Peyer's patch (tissue), 4 donors: ENCODE measurements at regions not wholly inside any gene's neighbourhood (a gene's known extent, or its start where the extent isn't known, plus 50 kb on each side); places are given as distances from the start of the nearest gene placed in this dataset.

Source experiments
- POLR2A ChIP-seq, 2 donors: fragments of 450-650 bp; IDR thresholded peaks; one replicate each; pipeline ENCODE4 v1.5.1; 2017; ENCODE audit warnings: antibody characterized with exemption in 2 of 2, mild to moderate bottlenecking in 2 of 2, moderate library complexity in 2 of 2
- TF ChIP-seq, protein P1 (sequence below), 6 experiments: fragments of 450-650 bp in 4 of 6; fragments of 200-600 bp in 2 of 6; sonication (generic) in 1 of 6; IDR thresholded peaks; one replicate each; pipeline ENCODE4 v1.5.1; 2017 to 2019; ENCODE audit warnings: antibody characterized with exemption in 6 of 6, mild to moderate bottlenecking in 3 of 6, moderate library complexity in 1 of 6

DNA sequence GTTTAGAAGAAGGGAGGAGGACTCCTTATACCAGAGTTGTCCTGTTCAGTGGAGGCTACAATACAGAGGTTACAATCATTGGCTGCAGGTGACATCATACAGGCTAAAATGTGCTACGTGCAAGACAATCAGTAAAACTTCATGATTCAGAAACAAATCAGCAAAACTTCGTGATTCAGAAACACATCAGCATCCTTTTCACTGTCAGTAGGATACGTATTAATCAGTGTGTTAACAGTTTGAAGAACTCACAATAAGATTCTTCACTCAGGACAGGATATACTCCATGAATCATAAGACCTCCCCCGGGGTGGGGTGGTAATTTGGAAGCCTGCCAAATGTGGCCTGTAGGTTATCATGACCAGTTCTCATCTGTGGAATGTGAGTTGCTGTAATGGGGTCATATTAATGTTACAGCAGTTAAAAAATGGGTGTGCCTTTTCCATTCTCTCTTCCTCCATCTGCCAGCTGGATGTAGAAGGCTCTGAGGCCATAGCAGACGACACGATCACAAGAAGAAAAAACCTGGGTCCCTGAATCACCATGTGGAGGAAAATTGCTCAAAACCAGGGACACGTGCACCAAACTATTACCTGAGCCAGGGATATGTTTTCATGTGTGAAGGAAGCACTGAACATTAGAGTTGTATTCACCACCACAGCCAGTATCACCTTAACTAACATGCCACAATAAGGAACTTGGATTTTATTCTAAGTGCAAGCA is 134.8 kb upstream of the CREB1 start:
- TF ChIP-seq, protein P1, sequence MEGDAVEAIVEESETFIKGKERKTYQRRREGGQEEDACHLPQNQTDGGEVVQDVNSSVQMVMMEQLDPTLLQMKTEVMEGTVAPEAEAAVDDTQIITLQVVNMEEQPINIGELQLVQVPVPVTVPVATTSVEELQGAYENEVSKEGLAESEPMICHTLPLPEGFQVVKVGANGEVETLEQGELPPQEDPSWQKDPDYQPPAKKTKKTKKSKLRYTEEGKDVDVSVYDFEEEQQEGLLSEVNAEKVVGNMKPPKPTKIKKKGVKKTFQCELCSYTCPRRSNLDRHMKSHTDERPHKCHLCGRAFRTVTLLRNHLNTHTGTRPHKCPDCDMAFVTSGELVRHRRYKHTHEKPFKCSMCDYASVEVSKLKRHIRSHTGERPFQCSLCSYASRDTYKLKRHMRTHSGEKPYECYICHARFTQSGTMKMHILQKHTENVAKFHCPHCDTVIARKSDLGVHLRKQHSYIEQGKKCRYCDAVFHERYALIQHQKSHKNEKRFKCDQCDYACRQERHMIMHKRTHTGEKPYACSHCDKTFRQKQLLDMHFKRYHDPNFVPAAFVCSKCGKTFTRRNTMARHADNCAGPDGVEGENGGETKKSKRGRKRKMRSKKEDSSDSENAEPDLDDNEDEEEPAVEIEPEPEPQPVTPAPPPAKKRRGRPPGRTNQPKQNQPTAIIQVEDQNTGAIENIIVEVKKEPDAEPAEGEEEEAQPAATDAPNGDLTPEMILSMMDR (IDR thresholded peaks at IDR 0.05) = no peak
- no peak for TF ChIP-seq POLR2A (IDR thresholded peaks at IDR 0.05)
